ENCODE measurements at regions not wholly inside any gene's neighbourhood (a gene's known extent, or its start where the extent isn't known, plus 50 kb on each side); places are given as distances from the start of the nearest gene placed in this dataset.

- TF ChIP-seq, protein P1, sequence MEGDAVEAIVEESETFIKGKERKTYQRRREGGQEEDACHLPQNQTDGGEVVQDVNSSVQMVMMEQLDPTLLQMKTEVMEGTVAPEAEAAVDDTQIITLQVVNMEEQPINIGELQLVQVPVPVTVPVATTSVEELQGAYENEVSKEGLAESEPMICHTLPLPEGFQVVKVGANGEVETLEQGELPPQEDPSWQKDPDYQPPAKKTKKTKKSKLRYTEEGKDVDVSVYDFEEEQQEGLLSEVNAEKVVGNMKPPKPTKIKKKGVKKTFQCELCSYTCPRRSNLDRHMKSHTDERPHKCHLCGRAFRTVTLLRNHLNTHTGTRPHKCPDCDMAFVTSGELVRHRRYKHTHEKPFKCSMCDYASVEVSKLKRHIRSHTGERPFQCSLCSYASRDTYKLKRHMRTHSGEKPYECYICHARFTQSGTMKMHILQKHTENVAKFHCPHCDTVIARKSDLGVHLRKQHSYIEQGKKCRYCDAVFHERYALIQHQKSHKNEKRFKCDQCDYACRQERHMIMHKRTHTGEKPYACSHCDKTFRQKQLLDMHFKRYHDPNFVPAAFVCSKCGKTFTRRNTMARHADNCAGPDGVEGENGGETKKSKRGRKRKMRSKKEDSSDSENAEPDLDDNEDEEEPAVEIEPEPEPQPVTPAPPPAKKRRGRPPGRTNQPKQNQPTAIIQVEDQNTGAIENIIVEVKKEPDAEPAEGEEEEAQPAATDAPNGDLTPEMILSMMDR (IDR thresholded peaks at IDR 0.05), result no peak
- TF ChIP-seq POLR2AphosphoS5 (IDR thresholded peaks at IDR 0.05; ENCODE audit: insufficient read depth in 1 of 2, low read depth in 1 of 2), result no peak
- TF ChIP-seq POLR2A (IDR thresholded peaks at IDR 0.05), result no peak
These were observed 112.0 kb upstream of the RAP1B start for GRCh38 chr12:68498736-68499135.
